ENCODE measurements at regions not wholly inside any gene's neighbourhood (a gene's known extent, or its start where the extent isn't known, plus 50 kb on each side); places are given as distances from the start of the nearest gene placed in this dataset.

GRCh38 chr11:130999086-130999485 is 82.8 kb upstream of the SNX19 start:
- intact Hi-C loops (cut with micrococcal nuclease), result no loop called here
- no TSS peak for BruUV-seq (replicated peaks)
- in situ Hi-C loops (cut with MboI), result no loop called here
- Histone ChIP-seq H2AFZ (ENCODE audit: low read depth, low read length) (no peak overlapping the region), H3K27ac (ENCODE audit: extremely low read depth, low read depth, low read length) (no peak overlapping the region), H3K4me2 (ENCODE audit: insufficient read depth, low read length) (no peak overlapping the region), H4K20me1 (replicated peaks; ENCODE audit: control insufficient read depth, insufficient read depth, low read length) (no peaks in the 10 kb centered on the region), H3K9me1 (ENCODE audit: control insufficient read depth, insufficient read depth, low read length) (no peaks in the 10 kb centered on the region), H3K27me3 (ENCODE audit: control insufficient read depth in 2 of 2, insufficient read depth in 2 of 2, low read length in 2 of 2) (no peaks in the 10 kb centered on the region), H3K9ac (ENCODE audit: insufficient read depth in 1 of 2, low read depth in 2 of 2, low read length in 2 of 2) (no peak overlapping the region), H3K4me1 (replicated peaks in 1 of 2; ENCODE audit: control insufficient read depth in 2 of 2, insufficient read depth in 2 of 2, low read length in 2 of 2) (no peaks in the 10 kb centered on the region), H3K79me2 (ENCODE audit: control insufficient read depth, insufficient read depth, low read length) (no peaks in the 10 kb centered on the region), H3K9me3 (replicated peaks; ENCODE audit: control insufficient read depth, insufficient read depth, low read depth, low read length) (no peaks in the 10 kb centered on the region), H3K36me3 (ENCODE audit: control insufficient read depth, insufficient read depth, low read length) (no peaks in the 10 kb centered on the region), H3K4me3 (no peak overlapping the region)
- CTCF ChIA-PET (ENCODE audit: low intra/inter-chr PET ratio), result no interaction called here
- FAIRE-seq, result no peak
- no peak for DNase-seq (ENCODE audit: extremely low read depth in 1 of 4, low spot score in 3 of 4)
- ATAC-seq, result no peak
- TF ChIP-seq SIRT6 (IDR thresholded peaks at IDR 0.05; ENCODE audit: low read depth, low read length) (no peak), HLTF (IDR thresholded peaks at IDR 0.05) (no peak), NONO (IDR thresholded peaks at IDR 0.05; ENCODE audit: low read depth in 2 of 2, low read length in 1 of 2) (no peak), TSC22D4 (tag; IDR thresholded peaks at IDR 0.05) (no peak), HMBOX1 (IDR thresholded peaks at IDR 0.05) (no peak), ARHGAP35 (IDR thresholded peaks at IDR 0.05; ENCODE audit: partially characterized antibody) (no peak), ELF2 (CRISPR knock-in tag; IDR thresholded peaks at IDR 0.05) (no peak), ZNF324 (CRISPR knock-in tag; IDR thresholded peaks at IDR 0.05) (no peak), ZFP91 (CRISPR knock-in tag; IDR thresholded peaks at IDR 0.05) (no peak), TCF7L2 (IDR thresholded peaks at IDR 0.05; ENCODE audit: low read depth, low read length) (no peak)
- WGBS (ENCODE audit: insufficient coverage, low coverage, missing lambda C conversion rate), result 0% methylated on average over 1 of the region's 1 CpG
- POLR2A ChIA-PET, result no interaction called here

Data from K562 (cell line).